ENCODE measurements at regions not wholly inside any gene's neighbourhood (a gene's known extent, or its start where the extent isn't known, plus 50 kb on each side); places are given as distances from the start of the nearest gene placed in this dataset.
"Not testable (repeated sequence)": the region's sequence is repeated elsewhere in the genome, so short reads cannot be mapped to it uniquely, and the experiment has no call there.

GRCh38 chr4:25981749-25982148, 67.7 kb downstream of the SMIM20 start:
- DNase-seq = no peak

- DNase-seq = no peak
Observed at GRCh38 chr4:25982962-25983361, 68.9 kb downstream of the SMIM20 start.

GRCh38 chr4:25984266-25984665, 70.2 kb downstream of the SMIM20 start:
- no peak for DNase-seq

GRCh38 chr4:25984796-25985195, 70.8 kb downstream of the SMIM20 start:
- DNase-seq = no peak

GRCh38 chr4:25986807-25987206, 72.8 kb downstream of the SMIM20 start:
- DNase-seq = no peak

- no peak for DNase-seq
Observed at GRCh38 chr4:25991340-25991739, 77.3 kb downstream of the SMIM20 start.

- peak; percentile 12 to 34 for DNase-seq
Observed at GRCh38 chr4:25993395-25994185, 79.6 kb downstream of the SMIM20 start.

- DNase-seq = not testable (repeated sequence)
Observed at GRCh38 chr4:25994577-25994976, 80.6 kb downstream of the SMIM20 start.

- DNase-seq = no peak
Observed at GRCh38 chr4:26000274-26000950, 86.4 kb downstream of the SMIM20 start.

- DNase-seq = no peak
Observed at GRCh38 chr4:26001413-26001812, 87.4 kb downstream of the SMIM20 start.

GRCh38 chr4:26001816-26002215, 87.8 kb downstream of the SMIM20 start:
- DNase-seq = no peak

GRCh38 chr4:26003056-26003455, 89.0 kb downstream of the SMIM20 start:
- no peak for DNase-seq

GRCh38 chr4:26004290-26004689, 90.3 kb downstream of the SMIM20 start:
- DNase-seq = no peak

GRCh38 chr4:26005764-26006163, 91.7 kb downstream of the SMIM20 start:
- DNase-seq = no peak

- DNase-seq = no peak
Observed at GRCh38 chr4:26008737-26009136, 94.7 kb downstream of the SMIM20 start.

GRCh38 chr4:26009502-26009901, 95.5 kb downstream of the SMIM20 start:
- DNase-seq = no peak

GRCh38 chr4:26010304-26010703, 96.3 kb downstream of the SMIM20 start:
- no peak for DNase-seq

- no peak for DNase-seq
Observed at GRCh38 chr4:26013629-26014028, 99.6 kb downstream of the SMIM20 start.

GRCh38 chr4:26015133-26015651, 101.2 kb downstream of the SMIM20 start:
- no peak for DNase-seq

GRCh38 chr4:26015906-26016305, 101.9 kb downstream of the SMIM20 start:
- no peak for DNase-seq

GRCh38 chr4:26017531-26017930, 103.5 kb downstream of the SMIM20 start:
- DNase-seq = no peak

- DNase-seq = not testable (repeated sequence)
Observed at GRCh38 chr4:26017961-26018700, 104.1 kb downstream of the SMIM20 start.

GRCh38 chr4:26020083-26020668, 106.2 kb downstream of the SMIM20 start:
- peak in 1 of 2 donors; percentile 32 for DNase-seq

All from stimulated activated CD4-positive, alpha-beta T cell treated with anti-CD3 and anti-CD28 coated beads, Interleukin-2, amount 100 ng/mL, for 48 hours (primary cell).